B cell (primary cell): ENCODE measurements at regions not wholly inside any gene's neighbourhood (a gene's known extent, or its start where the extent isn't known, plus 50 kb on each side); places are given as distances from the start of the nearest gene placed in this dataset.
A peak's percentile ranks its signal among the peaks of the same experiment; 100 is the strongest.
"Not testable (repeated sequence)": the region's sequence is repeated elsewhere in the genome, so short reads cannot be mapped to it uniquely, and the experiment has no call there.

Experiments
- ATAC-seq: fragments of 200-7000 bp; cut with Tn5 transposase; one replicate; pipeline ENCODE4 v1.10.0; 2021; ENCODE audit warnings: low read depth, mild to moderate bottlenecking, moderate number of reproducible peaks, moderate library complexity
- CTCF ChIA-PET: fragments of 350-600 bp; sonication (Branson Sonifier 250); formaldehyde crosslinking; loops from one replicate; lab custom pipeline; 2021; ENCODE audit warnings: antibody characterized with exemption, inconsistent platforms; lab: Charles Lee
- POLR2A ChIA-PET: fragments of 350-600 bp; sonication (Branson Sonifier 250); formaldehyde crosslinking; loops from one replicate; lab custom pipeline; 2021; ENCODE audit warnings: antibody characterized with exemption; lab: Charles Lee
- DNase-seq: peaks from one replicate; pipeline ENCODE4 v3.0.0; 2013
- H2AFZ ChIP-seq: 2 replicates; pipeline ENCODE4 v1.6.1; 2012; ENCODE audit warnings: mild to moderate bottlenecking, low read depth, low read length; ENCODE audit not compliant: insufficient read depth, poor library complexity, severe bottlenecking
- H3K27ac ChIP-seq, 2 donors: 1 replicate in 1 of 2; 2 replicates in 1 of 2; pipeline ENCODE4 v1.5.1; 2012 to 2013; ENCODE audit warnings: low read length in 2 of 2, mild to moderate bottlenecking in 2 of 2, moderate library complexity in 1 of 2
- H3K27me3 ChIP-seq, 4 experiments: fragments of 200-600 bp in 1 of 4; sonication (generic) in 1 of 4; replicated peaks in 1 of 4; 1 replicate in 2 of 4; 2 replicates in 2 of 4; pipeline versions ENCODE4 v1.6.1 to v1.7.0; 2013 to 2016; ENCODE audit warnings: low read length in 3 of 4, mild to moderate bottlenecking in 2 of 4, mixed read lengths in 1 of 4, moderate library complexity in 1 of 4; ENCODE audit not compliant: insufficient read depth in 4 of 4, control insufficient read depth in 3 of 4; ENCODE audit errors: control extremely low read depth in 1 of 4
- H3K36me3 ChIP-seq, 2 experiments: replicated peaks in 1 of 2; 1 replicate in 1 of 2; 2 replicates in 1 of 2; pipeline versions ENCODE4 v1.6.1 to v1.7.1; 2013; ENCODE audit warnings: low read length in 1 of 2; ENCODE audit not compliant: insufficient read depth in 2 of 2, control insufficient read depth in 1 of 2; ENCODE audit errors: control extremely low read depth in 1 of 2, extremely low read depth in 1 of 2
- H3K4me1 ChIP-seq, 2 donors: fragments of 200-600 bp in 1 of 2; sonication (generic) in 1 of 2; 1 replicate in 1 of 2; 2 replicates in 1 of 2; pipeline versions ENCODE4 v1.5.1 to v1.6.1; 2013 to 2017; ENCODE audit warnings: low read length in 2 of 2; ENCODE audit not compliant: control insufficient read depth in 2 of 2, insufficient read depth in 2 of 2
- H3K4me2 ChIP-seq: replicated peaks from 2 replicates; pipeline ENCODE3; 2012; ENCODE audit warnings: mild to moderate bottlenecking, low read depth, low read length; ENCODE audit not compliant: poor library complexity, severe bottlenecking
- H3K4me3 ChIP-seq, 5 experiments: fragments of 200-600 bp in 1 of 5; sonication (generic) in 1 of 5; 1 replicate in 3 of 5; 2 replicates in 2 of 5; pipeline versions ENCODE4 v1.5.1 to v1.7.0; 2011 to 2016; ENCODE audit warnings: low read length in 4 of 5, mild to moderate bottlenecking in 4 of 5, low read depth in 2 of 5, control low read depth in 1 of 5, moderate library complexity in 1 of 5; ENCODE audit not compliant: insufficient read depth in 1 of 5; ENCODE audit errors: control extremely low read depth in 1 of 5, extremely low read depth in 1 of 5
- H3K79me2 ChIP-seq: fragments of 200-600 bp; sonication (generic); one replicate; pipeline ENCODE4 v1.6.0; 2016; ENCODE audit warnings: low read length; ENCODE audit not compliant: control insufficient read depth, insufficient read depth
- H3K9ac ChIP-seq: fragments of 200-600 bp; sonication (generic); 2 replicates; pipeline ENCODE4 v1.6.1; 2017; ENCODE audit warnings: mild to moderate bottlenecking, low read length, moderate library complexity
- H3K9me3 ChIP-seq, 3 donors: one replicate each; pipeline versions ENCODE4 v1.6.1 to v1.7.1; 2013; ENCODE audit warnings: low read length in 2 of 3; ENCODE audit not compliant: control insufficient read depth in 2 of 3, insufficient read depth in 1 of 3; ENCODE audit errors: control extremely low read depth in 1 of 3
- H4K20me1 ChIP-seq: 2 replicates; pipeline ENCODE4 v1.6.0; 2012; ENCODE audit warnings: mild to moderate bottlenecking, low read length; ENCODE audit not compliant: insufficient read depth, control insufficient read depth, poor library complexity, severe bottlenecking
- H3K27ac Mint-ChIP-seq: one replicate; pipeline ENCODE4 v1.8.0; 2021; ENCODE audit warnings: mixed read lengths
- H3K27me3 Mint-ChIP-seq: one replicate; pipeline ENCODE4 v1.8.0; 2021; ENCODE audit warnings: mixed read lengths
- H3K4me1 Mint-ChIP-seq: one replicate; pipeline ENCODE4 v1.8.0; 2021; ENCODE audit warnings: mixed read lengths
- H3K4me3 Mint-ChIP-seq: one replicate; pipeline ENCODE4 v1.8.0; 2021; ENCODE audit warnings: mixed read lengths
- H3K9me3 Mint-ChIP-seq: one replicate; pipeline ENCODE4 v1.8.0; 2022; ENCODE audit warnings: mixed read lengths; ENCODE audit not compliant: insufficient read depth
- CTCF ChIP-seq: fragments of 200-600 bp; IDR thresholded peaks from one replicate; pipeline ENCODE4 v1.8.0; 2022; ENCODE audit warnings: antibody characterized with exemption, mild to moderate bottlenecking
- EZH2 ChIP-seq: IDR thresholded peaks from 2 replicates; pipeline ENCODE4 v1.6.1; 2012; ENCODE audit warnings: borderline replicate concordance, low read depth, mild to moderate bottlenecking, moderate library complexity, low read length; ENCODE audit not compliant: insufficient read depth, poor library complexity, severe bottlenecking
- WGBS: methylation state at CpG from one replicate; pipeline ENCODE4 v1.1.5; 2013; ENCODE audit warnings: missing lambda C conversion rate; ENCODE audit not compliant: insufficient coverage; 5-methylcytosine and 5-hydroxymethylcytosine counted together
- intact Hi-C: fragments of 100-400 bp; cut with micrococcal nuclease; formaldehyde crosslinking; loops from one replicate; pipeline ENCODE4 v1.10.0; 2022

- CTCF ChIA-PET = interaction anchor here (1.1 kb wide), 1 partner anchor 21 kb away, joined by 3 read pairs; no protein-coding TSS in a partner anchor
- intact Hi-C loops = no loop called here
- no peak for TF ChIP-seq CTCF
- no peak for TF ChIP-seq EZH2
- Histone ChIP-seq H2AFZ (peak overlapping the region; percentile 57), H3K9me3 (peaks cover 0 to 4% (median 0%) of the 10 kb centered on the region in 3 donors), H3K4me1 (peaks cover 17 to 29% of the 10 kb centered on the region in 2 donors), H3K9ac (peak overlapping the region; percentile 57), H3K4me2 (peak overlapping the region; percentile 79), H3K27me3 (peaks cover 0 to 27% (median 23%) of the 10 kb centered on the region in 4 experiments), H3K79me2 (no peaks in the 10 kb centered on the region), H3K4me3 (peak overlapping the region; percentile 34 to 60 (median 54)), H4K20me1 (no peaks in the 10 kb centered on the region), H3K27ac (no peak overlapping the region), H3K36me3 (no peaks in the 10 kb centered on the region)
- Mint-ChIP-seq H3K27ac (no peak overlapping the region), H3K4me3 (peak overlapping the region; percentile 78), H3K9me3 (no peaks in the 10 kb centered on the region), H3K4me1 (peaks cover 30% of the 10 kb centered on the region), H3K27me3 (peaks cover 48% of the 10 kb centered on the region)
- no peak for DNase-seq
- no CpG with 5 or more reads among the region's 10 CpGs for WGBS
- POLR2A ChIA-PET = no interaction called here
- no peak for ATAC-seq
Measured at GRCh38 chr3:87792198-87792533, 266.6 kb downstream of the CGGBP1 start.

- Histone ChIP-seq H3K27me3 (peaks cover 0 to 27% (median 23%) of the 10 kb centered on the region in 4 experiments), H3K36me3 (no peaks in the 10 kb centered on the region), H3K4me3 (peak overlapping the region in 1 of 5 experiments; percentile 34), H3K9ac (no peak overlapping the region), H3K9me3 (peaks cover 0 to 4% (median 0%) of the 10 kb centered on the region in 3 donors), H3K79me2 (no peaks in the 10 kb centered on the region), H3K4me1 (peaks cover 17 to 23% of the 10 kb centered on the region in 2 donors), H4K20me1 (no peaks in the 10 kb centered on the region), H3K4me2 (peak overlapping the region; percentile 79), H2AFZ (no peak overlapping the region), H3K27ac (no peak overlapping the region)
- Mint-ChIP-seq H3K27ac (no peak overlapping the region), H3K4me1 (peaks cover 26% of the 10 kb centered on the region), H3K4me3 (peak overlapping the region; percentile 78), H3K27me3 (peaks cover 42% of the 10 kb centered on the region), H3K9me3 (no peaks in the 10 kb centered on the region)
- DNase-seq (no peak), ATAC-seq (no peak)
- WGBS = 27% methylated on average over 5 of the region's 9 CpGs
- POLR2A ChIA-PET = no interaction called here
- intact Hi-C loops = no loop called here
- CTCF ChIA-PET = no interaction called here
- no peak for TF ChIP-seq CTCF
- no peak for TF ChIP-seq EZH2
Measured at GRCh38 chr3:87791248-87792027, 267.4 kb downstream of the CGGBP1 start.

GRCh38 chr3:87789049-87789448 is 269.8 kb downstream of the CGGBP1 start:
- POLR2A ChIA-PET, H2AFZ ChIP-seq, H3K9me3 Mint-ChIP-seq, H3K9ac ChIP-seq, H3K27ac Mint-ChIP-seq, H3K4me3 ChIP-seq, H3K4me3 Mint-ChIP-seq, DNase-seq, H3K9me3 ChIP-seq, H3K79me2 ChIP-seq, H3K27ac ChIP-seq, ATAC-seq, H3K36me3 ChIP-seq, H4K20me1 ChIP-seq, intact Hi-C loops, H3K4me2 ChIP-seq: not testable (repeated sequence)
- H3K4me1 Mint-ChIP-seq = peaks cover 17% of the 10 kb centered on the region
- H3K4me1 ChIP-seq = peaks cover 17 to 19% of the 10 kb centered on the region in 2 donors
- 60% methylated on average over 2 of the region's 3 CpGs for WGBS
- CTCF ChIA-PET = interaction anchor here (1.1 kb wide), 1 partner anchor 17 kb away, joined by 6 read pairs; no protein-coding TSS in a partner anchor
- peaks cover 26% of the 10 kb centered on the region for H3K27me3 Mint-ChIP-seq
- peaks cover 0 to 26% (median 20%) of the 10 kb centered on the region in 4 experiments for H3K27me3 ChIP-seq
